NCI-H526 (cell line): ENCODE measurements at regions not wholly inside any gene's neighbourhood (a gene's known extent, or its start where the extent isn't known, plus 50 kb on each side); places are given as distances from the start of the nearest gene placed in this dataset.

Source experiments
- DNase-seq, 2 experiments: peaks; one replicate each; lab custom pipeline; 2025; lab: John Stamatoyannopoulos, UW

DNA sequence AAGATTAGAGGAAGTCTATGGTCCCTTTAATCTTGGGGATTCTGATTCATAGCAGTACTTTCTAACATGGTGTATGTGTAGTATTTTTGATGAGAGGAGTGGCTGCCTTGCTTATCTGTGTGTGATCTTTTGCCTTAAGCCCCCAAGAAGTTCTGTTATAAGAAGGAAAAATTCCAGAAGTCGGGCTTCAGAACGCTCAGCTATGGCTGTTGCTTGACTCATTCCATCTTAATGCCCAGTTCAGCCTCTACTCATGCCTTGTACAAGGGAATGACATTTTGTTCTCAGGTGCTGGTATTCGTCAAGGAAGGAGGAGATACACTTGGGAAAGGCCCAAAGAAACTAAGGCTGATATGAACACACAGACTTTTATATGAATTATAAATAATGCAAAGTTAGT is 713.0 kb upstream of the MARCKS start:
- DNase-seq = no peak

DNA sequence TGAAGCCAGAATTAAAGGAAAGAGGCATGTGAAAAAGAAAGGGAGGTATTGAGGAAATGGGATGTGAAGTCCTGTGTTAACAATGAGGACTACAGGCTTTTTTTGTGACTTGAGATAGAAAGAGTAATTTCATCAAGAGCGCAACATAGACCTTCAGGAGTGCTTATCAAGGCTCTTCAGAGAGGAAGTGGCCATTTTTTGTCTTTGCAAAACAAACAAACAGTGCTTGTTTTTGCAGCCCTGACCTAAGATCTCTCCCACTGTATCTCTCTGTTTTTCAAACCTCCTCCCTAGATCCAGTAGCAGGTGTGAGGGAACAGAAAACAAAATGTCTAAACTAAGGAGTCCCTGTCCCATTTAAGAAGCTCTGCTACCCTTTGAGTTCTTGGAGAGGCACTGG is 710.3 kb upstream of the MARCKS start:
- no peak for DNase-seq

DNA sequence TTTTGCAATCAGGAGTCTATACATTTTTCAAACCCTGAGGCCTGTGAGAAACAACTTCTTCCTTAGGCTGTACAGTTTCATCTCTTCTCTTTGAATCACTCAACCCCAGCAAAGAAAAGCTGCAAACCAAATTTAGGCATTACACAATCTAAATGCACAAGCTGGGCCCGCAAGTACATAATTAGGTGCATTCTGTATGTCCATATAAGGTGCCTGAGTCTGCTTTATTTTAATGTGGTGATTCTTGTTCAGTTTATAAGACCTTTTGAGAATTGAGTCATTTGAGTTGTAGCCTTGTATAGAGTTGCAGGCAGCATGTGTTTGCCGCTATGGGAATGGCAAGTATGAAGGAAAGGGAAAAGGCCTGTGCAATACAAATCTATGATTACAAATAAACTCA is 709.6 kb upstream of the MARCKS start:
- no peak for DNase-seq

DNA sequence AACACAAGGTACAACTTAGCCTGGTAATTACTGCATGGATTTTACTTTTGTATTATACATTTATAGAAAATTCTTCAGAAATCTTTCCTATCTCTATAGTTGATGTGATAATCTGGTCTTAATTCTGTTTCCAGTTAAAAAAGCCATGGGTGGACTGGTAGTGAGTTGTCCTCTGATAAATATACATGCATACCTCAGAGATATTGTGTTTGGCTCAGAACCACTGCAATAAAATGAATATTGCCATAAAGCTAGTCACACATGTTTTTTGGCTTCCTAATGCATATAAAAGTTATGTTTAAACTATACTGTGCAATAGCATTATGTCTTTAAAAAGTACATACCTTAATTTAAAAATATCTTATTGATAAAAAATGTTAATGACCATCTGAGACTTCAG is 708.6 kb upstream of the MARCKS start:
- no peak for DNase-seq

DNA sequence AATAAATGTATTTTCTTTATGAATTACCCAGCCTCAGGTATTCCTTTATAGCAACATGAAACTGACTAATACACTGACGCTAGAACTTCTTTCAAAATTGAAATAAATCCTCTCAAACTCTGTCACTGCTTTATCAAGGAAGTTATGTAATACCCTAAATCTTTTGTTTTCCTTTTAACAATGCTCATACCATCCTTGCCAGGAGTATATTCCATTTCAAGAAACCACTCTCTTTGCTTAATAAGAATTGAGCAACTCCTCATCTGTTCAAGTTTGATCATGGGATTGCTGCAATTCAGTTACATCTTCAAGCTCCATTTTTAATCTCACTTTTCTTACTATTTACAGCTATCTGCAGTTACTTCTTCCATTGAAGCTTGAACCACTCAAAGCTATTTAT is 707.6 kb upstream of the MARCKS start:
- no peak for DNase-seq

DNA sequence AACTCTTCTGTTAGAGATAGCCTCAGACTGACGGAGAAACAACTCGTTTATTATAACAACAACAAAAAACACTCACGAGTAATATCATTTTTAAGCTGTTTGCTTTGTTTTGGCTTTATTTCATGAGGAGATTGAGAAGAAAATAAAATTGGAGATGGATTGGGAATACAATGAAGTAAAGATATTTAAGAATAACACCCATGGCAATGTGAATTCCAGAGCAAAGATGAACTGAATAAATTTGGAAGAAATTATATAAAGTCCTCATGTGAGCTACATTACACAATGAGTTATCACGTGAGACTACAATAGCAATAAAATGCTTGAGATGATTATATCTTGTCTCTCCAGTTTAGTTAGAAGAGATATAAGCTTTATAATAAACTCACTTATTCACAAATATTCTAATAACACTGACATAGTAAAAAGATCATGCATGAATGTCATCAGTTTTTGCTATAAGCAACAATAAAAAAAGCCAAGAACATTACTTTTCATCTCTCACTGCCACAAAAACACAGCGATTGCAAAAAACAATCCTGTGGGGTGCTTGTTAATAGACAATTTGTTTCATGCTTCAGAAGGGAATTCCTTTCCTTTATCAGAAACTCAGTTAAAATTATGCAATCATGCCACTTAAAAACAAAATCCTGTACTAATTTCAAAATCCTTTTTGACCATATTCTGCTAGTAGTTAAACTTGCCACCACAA is 696.7 kb upstream of the MARCKS start:
- DNase-seq = no peak

DNA sequence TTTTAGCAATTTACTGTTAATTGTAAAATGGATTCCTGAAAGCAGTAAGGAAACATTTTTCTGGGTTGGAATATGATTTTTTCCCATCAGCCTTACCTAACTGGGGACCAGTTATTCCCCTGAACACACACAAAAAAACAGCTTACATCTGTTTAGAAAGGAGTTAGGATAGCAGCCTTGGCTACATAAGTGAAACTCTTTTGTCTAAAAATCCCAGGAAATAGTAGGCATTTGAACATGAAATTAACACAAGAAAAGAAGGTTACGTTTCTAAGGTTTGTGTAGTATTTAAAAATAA is 696.2 kb upstream of the MARCKS start:
- no peak for DNase-seq

DNA sequence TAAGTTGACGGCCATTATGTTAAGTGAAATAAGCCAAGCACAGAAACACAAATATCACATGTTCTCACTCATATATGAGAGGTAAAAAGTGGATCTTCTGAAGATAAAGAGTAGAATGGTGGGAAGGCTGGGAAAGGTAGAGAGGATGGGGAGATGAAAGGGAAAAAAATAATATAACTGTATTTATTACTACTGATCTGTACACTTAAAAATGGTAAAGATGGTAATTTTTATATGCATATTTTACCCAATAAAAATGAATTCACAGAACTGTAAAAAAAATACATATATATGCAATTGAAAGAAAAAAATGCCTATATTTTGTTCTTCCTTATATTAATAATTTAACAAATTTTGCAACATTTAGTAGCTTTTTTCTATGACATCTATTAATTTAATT is 694.4 kb upstream of the MARCKS start:
- no peak for DNase-seq

DNA sequence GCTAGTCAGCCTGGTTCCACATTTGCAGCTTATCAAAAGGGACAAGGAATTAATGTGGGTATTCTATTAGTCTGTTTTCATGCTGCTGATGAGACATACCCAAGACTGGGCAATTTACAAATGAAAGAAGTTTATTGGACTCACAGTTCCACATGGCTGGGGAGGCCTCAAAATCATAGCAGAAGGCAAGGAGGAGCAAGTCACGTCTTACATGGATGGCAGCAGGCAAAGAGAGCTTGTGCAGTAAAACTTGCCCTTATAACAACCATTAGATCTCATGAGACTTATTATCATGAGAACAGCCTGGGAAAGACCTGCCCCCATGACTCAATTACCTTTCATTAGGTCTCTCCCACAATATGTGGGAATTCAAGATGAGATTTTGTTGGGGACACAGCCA is 689.1 kb upstream of the MARCKS start:
- no peak for DNase-seq

DNA sequence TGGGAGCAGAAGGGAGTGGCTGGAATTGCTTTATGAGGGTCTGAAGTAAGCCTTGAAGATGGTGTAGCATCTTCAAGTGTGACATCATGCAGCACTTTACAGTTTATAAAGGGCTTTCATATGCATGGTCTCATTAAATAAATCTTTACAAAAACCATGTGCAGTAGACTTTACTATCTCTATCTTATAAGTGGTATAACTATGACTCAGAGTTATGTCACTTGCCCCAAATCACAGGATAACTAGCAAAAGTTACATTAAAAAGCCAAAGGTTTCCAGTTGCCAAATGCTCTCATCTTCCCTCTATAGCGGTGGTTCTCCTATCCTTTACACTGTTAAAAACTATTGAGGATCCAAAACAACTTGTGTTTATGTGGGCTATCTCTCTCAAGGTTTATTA is 687.7 kb upstream of the MARCKS start:
- no peak for DNase-seq

DNA sequence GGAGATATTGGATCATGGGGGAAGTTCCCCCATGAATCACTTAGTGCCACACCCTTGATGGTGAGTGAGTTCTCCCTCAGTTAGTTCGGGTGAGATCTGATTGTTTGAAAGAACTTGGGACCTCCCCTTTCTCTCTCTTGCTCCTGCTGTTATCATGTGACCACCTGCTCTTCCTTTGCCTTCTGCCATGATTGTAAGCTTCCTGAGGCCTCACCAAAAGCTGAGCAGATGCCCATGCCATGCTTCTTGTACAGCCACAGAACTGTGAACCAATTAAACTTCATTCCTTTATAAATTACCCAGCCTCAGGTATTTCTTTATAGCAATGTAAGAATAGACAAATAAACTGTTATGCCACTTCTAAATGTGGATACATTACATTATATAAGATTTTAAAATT is 686.7 kb upstream of the MARCKS start:
- no peak for DNase-seq

DNA sequence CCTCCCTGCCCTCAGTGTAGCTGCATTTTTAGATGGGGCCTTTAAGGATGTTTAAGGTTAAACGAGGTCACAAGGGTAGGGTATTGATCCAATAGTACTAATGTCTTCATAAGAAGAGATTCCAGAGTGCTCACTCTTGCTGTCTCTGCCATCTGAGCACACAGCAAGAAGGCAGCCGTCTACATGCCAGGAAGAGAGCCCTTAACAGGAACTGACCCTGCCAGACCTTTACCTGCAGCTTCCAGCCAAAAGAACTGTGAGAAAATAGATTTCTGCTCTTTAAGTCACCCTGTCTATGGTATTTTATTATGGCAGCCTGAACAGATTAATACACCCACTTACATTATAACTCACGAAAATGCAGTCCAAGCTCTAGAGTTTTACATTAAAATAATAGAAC is 685.3 kb upstream of the MARCKS start:
- no peak for DNase-seq

DNA sequence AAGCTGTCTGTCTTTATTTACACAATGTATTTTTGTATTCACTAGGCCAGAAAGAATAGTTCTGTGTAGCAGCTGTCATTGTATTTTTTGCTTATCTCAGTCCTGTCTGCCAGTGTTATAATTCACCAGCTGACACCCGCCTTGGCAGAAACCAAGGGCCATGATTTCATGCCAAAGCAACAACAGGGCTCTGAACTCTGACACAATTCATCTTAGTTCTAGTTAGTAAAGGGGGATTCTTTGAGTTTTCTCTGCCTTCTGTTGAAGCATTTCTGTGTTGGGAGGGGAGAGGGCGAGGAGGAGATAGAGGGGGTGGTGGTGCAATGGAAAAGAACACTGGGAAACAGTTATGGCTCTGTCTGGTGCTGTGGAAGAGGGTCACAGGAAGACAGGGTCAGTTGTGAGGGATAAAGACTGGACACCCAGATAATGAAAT is 684.6 kb upstream of the MARCKS start:
- DNase-seq = no peak

DNA sequence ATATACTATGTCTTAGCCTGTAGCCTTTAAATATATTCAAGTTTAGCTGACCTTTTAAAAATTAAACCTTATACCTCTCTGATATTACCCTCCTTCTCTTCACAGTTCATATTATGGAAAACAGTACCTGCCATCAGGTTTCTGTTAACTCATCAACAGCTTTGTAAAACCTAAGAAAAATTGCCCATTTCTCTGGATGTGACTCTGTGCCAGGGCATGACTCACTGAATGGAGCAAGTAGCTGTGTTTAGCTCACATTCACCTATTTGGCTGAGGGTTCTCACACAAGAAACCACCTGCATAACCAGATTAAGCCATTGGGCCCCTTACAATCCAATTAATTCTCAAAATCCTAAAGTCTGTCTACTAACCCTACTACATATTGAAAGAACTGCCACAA is 678.8 kb upstream of the MARCKS start:
- DNase-seq = no peak

DNA sequence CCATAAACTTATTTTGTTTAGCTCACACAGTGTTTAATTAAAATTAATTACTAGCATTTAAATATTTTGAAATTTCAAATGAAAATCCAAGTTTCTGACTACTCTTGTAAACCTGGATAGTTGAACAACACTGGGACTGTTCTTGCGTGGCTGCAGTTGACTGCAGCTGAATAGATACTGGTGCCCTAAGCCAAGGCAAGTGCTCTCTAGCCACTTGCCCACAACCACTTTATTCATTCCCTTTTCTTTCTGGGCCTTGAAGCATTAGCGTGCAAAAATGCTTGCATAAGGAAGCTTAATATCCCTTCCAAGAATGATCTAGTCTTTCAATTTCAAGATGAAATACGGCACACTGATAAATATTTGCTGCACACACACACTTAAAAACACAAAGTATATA is 676.0 kb upstream of the MARCKS start:
- DNase-seq = no peak

DNA sequence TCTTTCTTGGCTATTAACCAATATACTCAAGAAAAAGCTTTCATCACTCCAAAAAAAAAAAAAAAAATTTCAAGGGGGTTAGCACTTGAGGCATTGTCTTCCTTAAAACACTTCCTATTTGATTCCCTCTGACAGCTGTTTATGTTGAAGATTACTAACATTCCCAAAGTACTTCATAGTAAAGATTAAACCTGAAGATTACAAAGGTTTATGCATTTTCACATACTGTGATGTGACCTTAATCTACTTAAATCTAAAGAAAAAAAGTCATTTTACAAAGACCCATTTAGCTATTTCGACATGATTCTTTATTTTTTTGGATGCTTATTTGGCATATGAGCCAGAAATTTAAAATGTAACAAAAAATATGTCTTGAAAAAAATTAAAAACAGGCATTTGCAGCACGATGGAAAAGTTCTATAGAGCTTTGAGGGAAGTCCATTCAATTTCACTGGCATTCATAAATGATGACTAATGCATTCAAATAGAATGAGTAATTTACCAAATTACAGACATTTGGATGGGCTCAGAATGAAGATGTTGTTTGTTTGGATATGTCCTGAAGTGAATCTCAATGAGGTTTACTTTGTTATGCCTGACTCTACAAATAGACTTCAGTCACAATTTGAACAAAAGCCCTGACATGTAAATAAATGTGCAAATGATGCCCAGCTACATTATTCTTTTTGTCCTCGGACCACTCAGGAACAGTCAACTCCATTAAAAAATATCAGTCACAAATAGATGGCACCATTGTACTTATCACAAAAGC is 674.6 kb upstream of the MARCKS start:
- peak in 1 of 2 experiments; percentile 23 for DNase-seq

DNA sequence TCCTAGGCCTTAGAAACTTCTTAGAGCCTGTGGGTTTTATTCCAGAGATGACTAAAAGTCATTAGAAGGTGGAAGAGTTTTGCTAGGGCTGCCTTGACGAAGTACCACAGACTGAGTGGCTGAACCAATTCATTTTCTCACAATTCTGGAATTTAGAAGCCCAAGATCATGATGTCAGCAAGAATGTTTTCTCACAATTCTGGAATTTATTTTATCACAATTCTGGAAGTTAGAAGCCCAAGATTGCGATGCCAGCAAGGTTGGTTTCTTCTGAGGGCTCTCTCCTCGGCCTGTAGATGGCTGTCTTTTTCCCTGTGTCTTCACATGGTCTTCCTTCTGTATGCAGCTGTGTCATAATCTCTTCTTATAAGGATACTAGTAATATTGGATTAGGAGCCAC is 672.9 kb upstream of the MARCKS start:
- no peak for DNase-seq

DNA sequence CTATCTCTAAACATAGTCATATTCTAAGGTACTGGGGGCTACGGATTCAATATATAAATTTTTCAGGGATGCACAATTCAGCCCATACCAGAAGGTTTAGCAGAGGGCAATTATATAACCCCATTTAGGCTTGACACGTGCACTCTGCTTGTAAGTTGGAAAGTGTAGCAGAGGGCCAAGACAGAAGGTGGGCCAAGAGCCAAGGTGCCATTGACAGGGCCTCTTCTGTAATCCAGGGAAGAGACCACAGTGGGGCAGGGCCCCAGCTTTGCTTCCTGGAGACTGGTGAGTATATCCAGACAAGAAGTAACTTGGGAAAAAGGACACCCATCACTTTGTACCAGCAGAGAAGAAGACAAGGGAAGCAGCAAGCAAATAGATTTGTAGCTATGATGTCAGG is 672.4 kb upstream of the MARCKS start:
- no peak for DNase-seq

DNA sequence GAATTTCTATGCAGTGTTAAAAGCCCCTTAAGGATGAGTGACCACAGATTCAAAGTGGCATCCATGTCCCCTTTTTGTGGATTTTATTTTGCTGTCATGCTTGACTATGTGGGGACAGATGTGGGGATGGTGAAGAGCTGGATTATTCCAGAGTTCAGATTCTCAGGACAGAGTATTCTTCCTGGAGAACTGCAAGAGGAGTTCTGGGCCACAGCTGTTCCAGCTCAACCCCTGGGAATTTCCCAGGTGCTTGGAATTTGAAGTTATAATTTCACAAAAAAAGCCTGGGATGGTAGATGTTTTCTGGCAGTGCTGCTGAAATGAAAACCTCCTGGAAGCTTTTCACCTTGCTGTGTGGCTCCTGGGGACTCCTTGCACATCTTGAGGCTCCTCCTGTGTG is 671.8 kb upstream of the MARCKS start:
- DNase-seq = no peak

DNA sequence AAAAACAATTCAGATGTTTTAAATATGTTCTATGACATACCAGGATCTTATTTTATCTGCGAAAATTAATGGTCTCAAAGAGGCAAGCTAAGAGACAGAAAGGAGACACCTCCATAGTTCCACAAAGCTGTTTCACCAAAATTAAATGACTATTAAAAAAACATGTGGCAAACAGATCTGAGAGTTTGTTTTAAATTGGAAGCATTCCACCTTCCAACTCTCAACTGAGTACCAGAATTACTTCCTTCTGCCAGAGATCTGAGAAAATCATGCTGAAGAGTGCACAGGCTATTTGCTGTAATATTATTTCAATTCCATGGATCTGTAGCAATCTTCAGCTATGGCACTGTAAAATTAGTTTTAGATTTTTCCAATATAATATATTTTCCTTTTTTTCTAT is 669.5 kb upstream of the MARCKS start:
- DNase-seq = no peak

DNA sequence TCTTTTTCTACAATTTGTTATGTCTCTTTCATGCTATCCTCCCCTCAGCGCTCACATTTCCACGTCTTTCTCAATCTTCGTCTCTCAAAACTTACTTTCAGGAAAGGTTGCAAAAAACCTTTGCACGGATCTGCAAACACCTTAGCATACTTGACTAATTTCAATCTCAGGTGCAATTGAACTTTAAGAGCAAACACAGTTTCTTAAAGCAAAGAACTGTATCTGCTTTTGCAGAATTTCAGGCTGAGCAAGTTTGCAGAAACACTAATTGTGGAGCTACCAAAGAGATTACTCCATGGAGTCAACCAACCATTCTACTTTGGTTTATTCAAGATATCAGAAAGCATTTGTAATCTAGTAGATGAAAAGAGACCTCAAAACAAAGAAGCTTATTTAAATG is 668.2 kb upstream of the MARCKS start:
- DNase-seq = no peak

DNA sequence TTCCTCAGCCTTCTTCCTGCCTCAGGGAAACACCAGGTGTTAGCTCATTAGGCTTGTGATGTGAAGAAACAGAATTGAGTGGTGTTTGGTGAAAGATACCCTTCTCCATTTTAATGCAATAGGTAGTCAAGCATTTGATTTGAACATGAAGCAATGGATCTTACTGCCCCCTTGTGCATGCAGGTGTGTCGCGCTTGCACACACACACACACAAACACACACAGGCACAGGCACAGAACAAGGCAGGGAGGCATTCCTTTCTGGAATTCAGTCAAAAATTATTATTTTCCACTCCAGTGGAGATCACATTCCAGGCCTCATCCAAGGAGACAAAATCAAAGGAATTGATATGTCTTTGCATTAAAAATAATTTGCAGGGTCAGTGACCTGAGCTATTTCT is 667.0 kb upstream of the MARCKS start:
- peak; percentile 7 to 11 for DNase-seq

DNA sequence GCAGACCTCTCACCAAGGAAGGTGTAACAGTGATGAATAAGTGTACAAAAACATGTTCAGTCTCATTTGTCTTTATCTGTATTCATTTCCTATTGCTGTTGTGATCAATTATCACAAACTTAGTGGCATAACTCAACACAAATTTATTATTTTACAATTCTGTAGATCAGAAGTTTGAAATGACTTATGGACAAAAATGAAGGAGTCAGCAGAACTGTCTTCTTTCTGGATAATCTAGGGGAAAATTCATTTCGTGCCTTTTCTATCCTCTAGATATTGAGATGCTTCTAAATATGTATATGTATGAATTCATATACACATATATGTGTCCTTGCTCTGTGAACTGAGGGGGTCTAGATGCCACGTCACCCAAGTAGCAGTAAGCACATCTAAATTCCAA is 663.1 kb upstream of the MARCKS start:
- DNase-seq = no peak
